Stomach (tissue), 4 donors: ENCODE measurements at regions not wholly inside any gene's neighbourhood (a gene's known extent, or its start where the extent isn't known, plus 50 kb on each side); places are given as distances from the start of the nearest gene placed in this dataset.

ENCODE experiments used
- EP300 ChIP-seq: sonication (generic); formaldehyde crosslinking; IDR thresholded peaks from one replicate; pipeline ENCODE4 v1.6.1; 2017; ENCODE audit warnings: antibody characterized with exemption
- POLR2A ChIP-seq, 4 donors: fragments of 450-650 bp; IDR thresholded peaks; one replicate each; pipeline ENCODE4 v1.6.1; 2016; ENCODE audit warnings: antibody characterized with exemption in 4 of 4, control low read depth in 2 of 4, mild to moderate bottlenecking in 1 of 4, moderate library complexity in 1 of 4
- POLR2AphosphoS5 ChIP-seq, 3 donors: sonication (generic); formaldehyde crosslinking; IDR thresholded peaks; one replicate each; pipeline ENCODE4 v1.6.1; 2016; ENCODE audit warnings: antibody characterized with exemption in 3 of 3
- TF ChIP-seq, protein P1 (sequence below), 7 experiments: fragments of 450-650 bp in 4 of 7; fragments of 200-600 bp in 3 of 7; sonication (generic) in 3 of 7; IDR thresholded peaks; one replicate each; pipeline ENCODE4 v1.5.1; 2016 to 2019; ENCODE audit warnings: antibody characterized with exemption in 7 of 7, control low read depth in 2 of 7, mild to moderate bottlenecking in 1 of 7

DNA sequence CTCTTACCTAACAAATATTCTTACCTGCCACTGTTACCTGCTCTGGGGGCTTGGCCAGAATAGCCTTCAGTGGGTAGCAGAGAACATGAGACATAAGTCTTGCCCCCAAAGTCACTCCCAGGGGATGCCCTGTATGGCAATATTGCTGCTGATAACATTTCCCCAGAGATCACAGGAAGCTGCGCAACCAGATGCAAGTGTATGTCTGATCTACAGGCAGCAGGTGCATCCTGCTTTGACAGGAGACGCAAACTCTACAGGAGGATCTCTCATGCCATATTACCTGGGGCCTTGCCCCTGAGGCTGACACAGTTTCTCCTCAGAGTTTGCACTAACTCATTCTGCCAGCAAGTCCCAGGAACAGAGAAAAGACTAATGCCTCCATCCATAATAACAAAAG, 174.4 kb upstream of the LPP start:
- TF ChIP-seq, protein P1, sequence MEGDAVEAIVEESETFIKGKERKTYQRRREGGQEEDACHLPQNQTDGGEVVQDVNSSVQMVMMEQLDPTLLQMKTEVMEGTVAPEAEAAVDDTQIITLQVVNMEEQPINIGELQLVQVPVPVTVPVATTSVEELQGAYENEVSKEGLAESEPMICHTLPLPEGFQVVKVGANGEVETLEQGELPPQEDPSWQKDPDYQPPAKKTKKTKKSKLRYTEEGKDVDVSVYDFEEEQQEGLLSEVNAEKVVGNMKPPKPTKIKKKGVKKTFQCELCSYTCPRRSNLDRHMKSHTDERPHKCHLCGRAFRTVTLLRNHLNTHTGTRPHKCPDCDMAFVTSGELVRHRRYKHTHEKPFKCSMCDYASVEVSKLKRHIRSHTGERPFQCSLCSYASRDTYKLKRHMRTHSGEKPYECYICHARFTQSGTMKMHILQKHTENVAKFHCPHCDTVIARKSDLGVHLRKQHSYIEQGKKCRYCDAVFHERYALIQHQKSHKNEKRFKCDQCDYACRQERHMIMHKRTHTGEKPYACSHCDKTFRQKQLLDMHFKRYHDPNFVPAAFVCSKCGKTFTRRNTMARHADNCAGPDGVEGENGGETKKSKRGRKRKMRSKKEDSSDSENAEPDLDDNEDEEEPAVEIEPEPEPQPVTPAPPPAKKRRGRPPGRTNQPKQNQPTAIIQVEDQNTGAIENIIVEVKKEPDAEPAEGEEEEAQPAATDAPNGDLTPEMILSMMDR (IDR thresholded peaks at IDR 0.05), result no peak
- TF ChIP-seq POLR2AphosphoS5 (IDR thresholded peaks at IDR 0.05) (no peak), POLR2A (IDR thresholded peaks at IDR 0.05) (no peak), EP300 (no peak)
